ENCODE measurements at regions not wholly inside any gene's neighbourhood (a gene's known extent, or its start where the extent isn't known, plus 50 kb on each side); places are given as distances from the start of the nearest gene placed in this dataset.

GRCh38 chr21:25369524-25370300 is 237.6 kb downstream of the MRPL39 start:
- Histone ChIP-seq H3K4me1 (no peaks in the 10 kb centered on the region), H3K27me3 (no peaks in the 10 kb centered on the region), H3K4me3 (no peak overlapping the region), H3K27ac (no peak overlapping the region), H3K36me3 (no peaks in the 10 kb centered on the region), H3K9me3 (no peaks in the 10 kb centered on the region)
- ATAC-seq (no peak), DNase-seq (no peak)
- TF ChIP-seq, protein P1, sequence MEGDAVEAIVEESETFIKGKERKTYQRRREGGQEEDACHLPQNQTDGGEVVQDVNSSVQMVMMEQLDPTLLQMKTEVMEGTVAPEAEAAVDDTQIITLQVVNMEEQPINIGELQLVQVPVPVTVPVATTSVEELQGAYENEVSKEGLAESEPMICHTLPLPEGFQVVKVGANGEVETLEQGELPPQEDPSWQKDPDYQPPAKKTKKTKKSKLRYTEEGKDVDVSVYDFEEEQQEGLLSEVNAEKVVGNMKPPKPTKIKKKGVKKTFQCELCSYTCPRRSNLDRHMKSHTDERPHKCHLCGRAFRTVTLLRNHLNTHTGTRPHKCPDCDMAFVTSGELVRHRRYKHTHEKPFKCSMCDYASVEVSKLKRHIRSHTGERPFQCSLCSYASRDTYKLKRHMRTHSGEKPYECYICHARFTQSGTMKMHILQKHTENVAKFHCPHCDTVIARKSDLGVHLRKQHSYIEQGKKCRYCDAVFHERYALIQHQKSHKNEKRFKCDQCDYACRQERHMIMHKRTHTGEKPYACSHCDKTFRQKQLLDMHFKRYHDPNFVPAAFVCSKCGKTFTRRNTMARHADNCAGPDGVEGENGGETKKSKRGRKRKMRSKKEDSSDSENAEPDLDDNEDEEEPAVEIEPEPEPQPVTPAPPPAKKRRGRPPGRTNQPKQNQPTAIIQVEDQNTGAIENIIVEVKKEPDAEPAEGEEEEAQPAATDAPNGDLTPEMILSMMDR (IDR thresholded peaks at IDR 0.05): no peak
- intact Hi-C loops (cut with DNase I): no loop called here

DNA sequence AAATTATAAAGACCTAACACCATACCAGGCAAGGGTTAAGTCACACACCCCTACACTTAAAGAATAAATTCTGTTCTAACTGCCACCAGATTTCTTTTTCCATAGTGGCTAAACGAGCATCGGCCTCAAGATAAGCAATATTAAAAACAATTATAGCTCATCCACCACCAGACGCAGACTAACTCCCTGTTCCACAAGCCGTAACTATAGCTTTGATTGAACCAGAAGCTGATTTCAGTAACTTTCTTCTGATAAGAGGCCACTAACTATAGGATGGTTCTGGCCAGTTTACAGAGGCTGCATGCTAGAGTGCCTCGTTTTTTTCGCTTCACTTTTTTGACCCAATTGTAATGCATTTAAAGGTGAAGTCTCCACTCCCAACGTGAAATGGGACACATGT is 238.8 kb downstream of the MRPL39 start:
- intact Hi-C loops (cut with DNase I): no loop called here
- ATAC-seq (no peak), DNase-seq (no peak)
- Histone ChIP-seq H3K4me1 (no peaks in the 10 kb centered on the region), H3K27ac (no peak overlapping the region), H3K27me3 (no peaks in the 10 kb centered on the region), H3K4me3 (no peak overlapping the region), H3K36me3 (no peaks in the 10 kb centered on the region), H3K9me3 (no peaks in the 10 kb centered on the region)
- TF ChIP-seq, protein P1 (IDR thresholded peaks at IDR 0.05): no peak

DNA sequence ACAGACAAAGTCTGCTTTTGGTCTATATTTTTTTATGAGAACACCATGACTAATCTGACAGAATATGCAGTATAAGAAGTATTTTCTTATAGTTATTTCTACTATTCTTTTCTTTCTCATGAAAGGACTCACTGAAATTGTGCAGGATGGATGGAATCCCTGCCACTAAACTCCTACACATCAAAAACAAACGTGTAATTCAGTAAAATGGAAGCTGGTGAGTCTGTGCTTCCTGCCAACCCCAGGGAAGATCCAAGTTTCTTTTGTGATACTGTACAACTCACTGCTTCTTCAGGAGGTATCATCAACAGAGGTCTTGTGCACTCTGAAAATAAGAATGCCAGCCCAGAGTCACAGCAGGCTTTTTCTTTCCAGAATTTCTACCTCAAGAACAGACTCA is 241.2 kb downstream of the MRPL39 start:
- H3K9me3 ChIP-seq: no peaks in the 10 kb centered on the region
- DNase-seq: no peak
- no peak overlapping the region for H3K27ac ChIP-seq
- no peaks in the 10 kb centered on the region for H3K27me3 ChIP-seq
- TF ChIP-seq, protein P1 (IDR thresholded peaks at IDR 0.05): no peak
- H3K4me1 ChIP-seq: no peaks in the 10 kb centered on the region
- no peak overlapping the region for H3K4me3 ChIP-seq
- H3K36me3 ChIP-seq: no peaks in the 10 kb centered on the region
- intact Hi-C loops (cut with DNase I): no loop called here
- ATAC-seq: no peak

DNA sequence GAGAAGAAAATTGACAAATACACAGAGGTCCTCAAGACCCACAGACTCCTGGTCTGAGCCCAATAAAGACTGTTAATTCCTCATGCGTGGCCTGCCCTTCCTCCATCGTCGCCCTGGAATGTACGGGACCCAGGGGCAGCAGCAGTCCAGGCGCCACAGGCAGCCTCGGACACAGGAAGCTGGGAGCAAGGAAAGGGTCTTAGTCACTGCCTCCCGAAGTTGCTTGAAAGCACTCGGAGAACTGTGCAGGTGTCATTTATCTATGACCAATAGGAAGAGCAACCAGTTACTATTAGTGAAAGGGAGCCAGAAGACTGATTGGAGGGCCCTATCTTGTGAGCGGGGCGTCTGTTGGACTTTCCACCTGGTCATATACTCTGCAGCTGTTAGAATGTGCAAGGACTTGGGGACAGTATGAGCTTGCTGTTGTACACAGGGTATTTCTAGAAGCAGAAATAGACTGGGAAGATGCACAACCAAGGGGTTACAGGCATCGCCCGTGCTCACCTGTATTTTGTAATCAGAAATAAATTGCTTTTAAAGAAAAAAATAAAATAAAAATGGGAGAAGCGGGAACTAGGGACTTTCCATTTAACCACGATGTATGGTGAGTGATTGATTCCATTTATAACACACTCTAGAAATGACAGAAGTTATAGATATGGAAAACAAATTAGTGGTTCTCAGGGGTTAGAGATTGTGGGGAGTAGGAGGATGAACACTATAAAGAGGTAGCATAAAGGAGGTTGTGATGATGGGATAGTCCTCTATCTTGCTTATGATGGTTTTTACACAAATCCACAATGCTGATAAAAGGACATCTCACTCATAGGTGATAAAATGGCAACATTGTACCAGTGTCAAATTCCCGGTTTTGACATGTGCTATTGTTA is 244.7 kb downstream of the MRPL39 start:
- ATAC-seq (no peak), DNase-seq (no peak)
- Histone ChIP-seq H3K4me3 (no peak overlapping the region), H3K36me3 (no peaks in the 10 kb centered on the region), H3K27ac (no peak overlapping the region), H3K4me1 (no peaks in the 10 kb centered on the region), H3K27me3 (no peaks in the 10 kb centered on the region), H3K9me3 (no peaks in the 10 kb centered on the region)
- intact Hi-C loops (cut with DNase I): no loop called here
- TF ChIP-seq, protein P1 (IDR thresholded peaks at IDR 0.05): no peak

GRCh38 chr21:25361765-25362164 is 245.5 kb downstream of the MRPL39 start:
- no peak for ATAC-seq
- H3K4me1 ChIP-seq: no peaks in the 10 kb centered on the region
- intact Hi-C loops (cut with DNase I): no loop called here

More at GRCh38 chr21:25361765-25362164, 245.5 kb downstream of the MRPL39 start:
- no peaks in the 10 kb centered on the region for H3K9me3 ChIP-seq
- no peaks in the 10 kb centered on the region for H3K27me3 ChIP-seq
- no peak overlapping the region for H3K27ac ChIP-seq
- no peak for DNase-seq
- no peaks in the 10 kb centered on the region for H3K36me3 ChIP-seq
- no peak overlapping the region for H3K4me3 ChIP-seq
- TF ChIP-seq, protein P1 (IDR thresholded peaks at IDR 0.05): no peak
